GM18861 (cell line): ENCODE measurements at regions not wholly inside any gene's neighbourhood (a gene's known extent, or its start where the extent isn't known, plus 50 kb on each side); places are given as distances from the start of the nearest gene placed in this dataset.

Source experiments
- ATAC-seq: cut with Tn5 transposase; IDR thresholded peaks from one replicate; pipeline ENCODE4 v1.9.1; 2021; ENCODE audit not compliant: unreplicated experiment

GRCh38 chr9:82570226-82570625 is 492.7 kb downstream of the RASEF start:
- no peak for ATAC-seq

GRCh38 chr9:82571540-82571939 is 491.4 kb downstream of the RASEF start:
- ATAC-seq: no peak

- no peak for ATAC-seq
Measured at GRCh38 chr9:82572146-82572545, 490.8 kb downstream of the RASEF start.

- no peak for ATAC-seq
Measured at GRCh38 chr9:82574911-82575310, 488.0 kb downstream of the RASEF start.

- no peak for ATAC-seq
Measured at GRCh38 chr9:82580921-82581320, 482.0 kb downstream of the RASEF start.

GRCh38 chr9:82581516-82581915 is 481.4 kb downstream of the RASEF start:
- no peak for ATAC-seq

GRCh38 chr9:82581935-82582334 is 481.0 kb downstream of the RASEF start:
- no peak for ATAC-seq

- ATAC-seq: no peak
Measured at GRCh38 chr9:82582693-82583092, 480.2 kb downstream of the RASEF start.

GRCh38 chr9:82583524-82583923 is 479.4 kb downstream of the RASEF start:
- ATAC-seq: no peak

GRCh38 chr9:82584349-82584863 is 478.5 kb downstream of the RASEF start:
- no peak for ATAC-seq

GRCh38 chr9:82586918-82587356 is 476.0 kb downstream of the RASEF start:
- no peak for ATAC-seq

- no peak for ATAC-seq
Measured at GRCh38 chr9:82588301-82589180, 474.4 kb downstream of the RASEF start.

GRCh38 chr9:82590845-82591244 is 472.1 kb downstream of the RASEF start:
- no peak for ATAC-seq

- ATAC-seq: no peak
Measured at GRCh38 chr9:82593501-82593900, 469.4 kb downstream of the RASEF start.

- no peak for ATAC-seq
Measured at GRCh38 chr9:82597241-82598203, 465.4 kb downstream of the RASEF start.

GRCh38 chr9:82598241-82599039 is 464.5 kb downstream of the RASEF start:
- ATAC-seq: no peak

- ATAC-seq: no peak
Measured at GRCh38 chr9:82599336-82599949, 463.5 kb downstream of the RASEF start.

GRCh38 chr9:82600536-82601292 is 462.2 kb downstream of the RASEF start:
- no peak for ATAC-seq

GRCh38 chr9:82601293-82601771 is 461.6 kb downstream of the RASEF start:
- no peak for ATAC-seq
